NCI-H2171 treated with DMSO at 0.1 percent for 48 hours (cell line): ENCODE measurements at regions not wholly inside any gene's neighbourhood (a gene's known extent, or its start where the extent isn't known, plus 50 kb on each side); places are given as distances from the start of the nearest gene placed in this dataset.

Experiments
- DNase-seq: peaks from one replicate; lab custom pipeline; 2025; lab: John Stamatoyannopoulos, UW

DNA sequence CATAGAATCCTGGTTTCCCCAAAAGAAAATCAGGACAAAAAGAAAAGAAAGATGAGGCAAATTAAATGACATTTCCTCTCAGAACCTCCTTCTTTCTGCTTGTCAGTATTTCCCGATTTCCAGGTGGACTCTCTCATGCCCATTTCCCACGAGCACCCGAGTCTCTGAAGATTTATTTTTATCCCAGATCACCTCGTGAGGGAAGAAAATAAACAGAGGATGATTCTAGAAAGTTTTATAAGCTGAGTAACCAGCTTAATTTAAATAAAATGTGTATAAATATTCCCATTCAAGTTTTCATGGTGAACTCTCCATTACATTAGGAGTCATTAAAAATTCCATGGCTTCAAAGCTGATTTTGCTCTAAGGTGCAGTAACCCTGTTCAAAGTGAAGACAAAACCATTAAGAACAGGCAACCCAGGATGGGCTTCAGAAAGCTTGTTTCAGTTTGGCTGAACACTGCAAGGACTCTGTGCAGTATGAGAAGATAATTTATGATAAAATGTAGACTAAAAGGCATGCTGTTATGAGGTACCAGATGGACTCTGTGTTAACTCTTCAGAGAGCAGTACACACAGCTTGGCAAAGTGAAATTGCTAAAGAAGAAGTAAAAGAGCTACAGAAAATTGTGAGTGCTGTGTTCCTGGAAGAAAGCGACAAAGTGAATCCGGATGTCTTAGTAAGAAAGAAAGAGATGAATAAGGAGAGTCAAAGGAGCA lies 521.3 kb upstream of the LRRN3 start:
- no peak for DNase-seq

DNA sequence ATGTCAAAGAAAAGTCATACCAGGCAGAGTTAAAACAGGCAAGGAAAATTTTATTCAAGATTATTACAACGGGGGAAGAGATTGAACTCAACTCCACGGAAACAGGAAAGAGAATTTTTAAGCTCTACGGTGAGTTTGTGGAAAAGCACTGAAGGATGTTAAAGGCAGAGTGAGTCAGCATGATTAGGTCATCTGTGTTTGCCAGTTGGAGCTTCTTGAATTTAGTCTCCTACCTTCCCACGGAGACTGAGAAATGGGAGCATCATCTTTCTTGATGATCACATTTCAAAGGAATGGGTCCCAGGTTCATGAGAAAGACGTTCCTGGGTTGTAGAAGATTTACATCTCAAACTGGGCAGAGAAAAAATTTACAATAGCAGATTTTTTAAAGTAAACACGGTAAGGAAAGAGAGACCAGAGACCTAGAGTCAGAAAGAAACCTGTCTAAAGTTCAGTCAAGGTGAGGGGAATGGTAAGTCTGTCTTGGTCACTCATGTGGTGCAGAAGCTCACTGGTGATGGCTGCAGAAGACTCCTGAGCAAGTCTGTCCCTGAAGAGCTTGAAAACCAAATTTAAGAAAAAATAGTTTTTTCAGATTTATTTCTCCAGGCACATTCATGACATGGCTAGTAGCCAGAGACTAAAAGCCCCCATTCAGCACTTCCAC lies 516.9 kb upstream of the LRRN3 start:
- DNase-seq: no peak

DNA sequence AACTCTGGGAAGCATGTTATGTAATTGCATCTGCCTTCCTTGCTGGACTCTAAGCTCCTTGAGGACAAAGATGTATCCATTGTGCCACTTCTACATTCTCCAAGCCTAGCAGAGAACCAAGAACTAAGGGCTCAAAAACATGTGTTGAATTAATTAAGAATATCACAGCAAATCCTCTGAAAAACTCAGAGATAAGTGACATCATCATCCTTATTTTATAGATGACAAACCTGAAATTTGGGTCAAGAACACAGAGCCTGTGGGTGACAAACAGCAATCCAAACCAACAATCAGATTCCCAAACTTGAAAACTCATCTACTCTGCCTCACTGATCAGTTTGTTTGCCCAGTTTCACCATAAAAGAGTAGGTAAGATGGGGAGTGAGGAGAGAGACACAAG lies 503.6 kb upstream of the LRRN3 start:
- DNase-seq: no peak

DNA sequence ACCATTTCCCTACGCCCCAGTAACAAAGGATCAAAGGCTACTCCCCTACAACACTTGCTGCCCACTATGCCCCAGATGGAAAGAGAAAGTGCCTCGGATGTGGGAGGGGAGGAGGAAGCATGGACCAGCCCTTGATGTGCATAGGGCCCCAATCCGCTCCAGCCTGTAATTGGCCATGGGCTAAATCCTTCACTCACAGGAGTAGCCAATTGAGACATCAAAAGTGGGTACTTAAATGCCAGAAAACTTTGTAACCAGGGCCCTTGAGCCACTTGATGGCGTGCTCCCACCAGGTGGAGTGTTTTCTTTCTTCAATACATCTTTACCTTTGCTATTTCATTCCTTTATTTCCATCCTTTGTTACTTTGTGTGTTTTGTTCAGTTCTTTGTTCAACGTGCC lies 500.5 kb upstream of the LRRN3 start:
- DNase-seq: no peak

DNA sequence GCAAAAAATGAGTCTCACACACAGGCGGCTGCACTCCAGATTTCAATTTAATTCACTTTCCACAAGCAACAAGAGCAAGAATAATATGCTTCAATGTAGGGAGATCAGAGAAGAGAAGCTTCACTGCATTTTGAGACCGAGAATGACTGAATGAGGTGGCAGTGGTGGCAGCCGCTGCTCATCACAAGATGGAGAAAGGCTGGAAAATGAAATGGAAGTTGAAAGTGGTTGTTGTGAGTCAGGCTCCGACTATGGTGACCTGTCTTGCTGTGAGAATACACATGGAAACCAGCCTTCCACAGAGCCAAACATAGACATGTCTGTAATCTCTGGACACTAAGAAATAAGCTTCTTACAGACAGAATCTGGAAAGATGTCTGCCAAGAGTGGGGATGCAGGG lies 499.6 kb upstream of the LRRN3 start:
- no peak for DNase-seq

DNA sequence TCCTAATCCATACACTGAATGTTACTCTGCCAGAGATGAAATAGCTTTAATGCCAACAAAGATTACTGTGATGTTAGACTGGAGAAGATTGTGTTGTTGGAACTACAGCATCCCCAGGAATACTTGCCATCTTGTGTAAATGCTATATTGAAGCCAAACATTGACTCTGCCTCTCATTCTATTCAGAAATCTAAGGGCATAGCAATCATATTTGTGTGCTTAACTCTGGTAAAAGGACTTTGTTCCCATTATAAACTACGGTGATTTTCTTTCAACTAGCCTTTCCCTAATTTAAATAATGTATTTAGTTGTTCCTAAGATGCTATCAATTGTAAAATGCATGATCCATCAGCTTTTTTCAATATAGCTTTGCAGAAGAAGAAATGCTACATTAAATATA lies 498.4 kb upstream of the LRRN3 start:
- no peak for DNase-seq

DNA sequence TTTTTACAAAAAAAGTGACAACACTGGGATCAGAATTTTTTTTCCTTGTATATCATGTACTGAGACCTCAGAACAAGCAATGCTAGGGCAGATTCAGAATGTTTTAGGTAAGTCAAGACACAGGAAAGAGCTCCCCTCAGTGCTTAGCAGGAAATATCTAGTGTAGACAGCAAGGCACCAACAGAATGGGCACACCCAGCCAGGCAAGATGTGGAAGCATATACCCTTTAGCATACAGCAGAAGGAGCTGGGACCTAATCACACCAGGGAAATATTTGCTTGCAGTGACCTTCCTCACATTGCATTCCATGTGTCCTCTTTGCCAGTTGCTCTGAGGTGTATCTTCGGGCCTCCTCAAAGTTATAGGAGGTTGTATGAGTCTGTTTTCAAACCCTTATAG lies 497.6 kb upstream of the LRRN3 start:
- DNase-seq: no peak

DNA sequence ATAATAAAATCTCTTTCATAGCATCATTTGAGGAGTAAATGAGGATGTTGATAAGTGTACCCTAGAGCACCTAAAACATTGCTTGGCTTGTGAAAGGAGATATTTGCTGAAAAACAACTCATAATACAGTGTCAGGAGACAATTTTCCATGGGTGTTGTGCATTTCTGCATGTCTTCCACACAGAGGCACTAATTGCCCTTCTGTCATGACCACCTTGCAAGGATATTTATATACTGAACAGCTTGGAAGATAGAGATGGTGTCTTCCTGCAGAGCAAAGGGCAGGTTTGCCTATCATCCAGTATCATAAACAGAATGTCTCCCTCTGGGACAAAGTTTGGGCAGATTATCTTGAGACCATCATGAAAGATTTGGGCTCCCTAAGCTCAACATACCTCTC lies 495.2 kb upstream of the LRRN3 start:
- DNase-seq: peak; percentile 68

DNA sequence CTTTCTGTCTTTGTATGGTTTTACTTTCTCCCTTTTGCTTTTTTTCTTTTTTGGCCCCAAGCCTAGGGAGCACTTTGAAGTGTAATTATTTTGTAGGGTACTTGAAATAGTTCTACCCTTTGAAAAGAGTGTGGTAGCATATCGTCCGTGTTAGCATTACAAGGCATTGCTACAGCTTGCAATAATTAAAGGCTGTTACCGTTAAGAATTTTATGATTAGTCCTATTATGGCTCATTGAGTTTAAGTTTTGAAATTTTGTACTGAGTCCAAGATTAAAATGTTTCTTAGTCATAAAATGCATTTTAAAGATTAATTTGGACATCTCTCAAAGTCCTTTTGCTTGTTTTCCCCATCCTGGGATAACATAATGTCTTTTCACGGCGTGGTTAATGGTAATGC lies 490.0 kb upstream of the LRRN3 start:
- DNase-seq: peak; percentile 37

DNA sequence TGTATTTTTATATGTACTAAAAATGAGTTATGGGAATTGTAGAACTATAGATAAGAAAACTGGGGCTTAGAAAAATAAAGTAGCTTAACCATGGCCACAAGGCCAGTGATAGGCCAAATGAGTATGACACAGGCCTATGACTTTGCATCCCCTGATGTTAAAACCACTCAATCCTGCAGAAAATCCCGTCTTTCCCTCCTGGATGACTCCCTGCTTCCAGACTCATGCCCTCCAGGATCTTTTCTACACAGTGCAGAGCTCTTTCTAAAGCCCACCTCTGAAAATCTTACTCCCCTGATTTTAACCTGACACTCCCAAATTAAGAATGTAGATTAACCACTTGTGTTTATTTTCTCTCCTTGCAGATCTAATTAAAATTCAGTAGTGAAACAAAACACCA lies 489.2 kb upstream of the LRRN3 start:
- DNase-seq: no peak

DNA sequence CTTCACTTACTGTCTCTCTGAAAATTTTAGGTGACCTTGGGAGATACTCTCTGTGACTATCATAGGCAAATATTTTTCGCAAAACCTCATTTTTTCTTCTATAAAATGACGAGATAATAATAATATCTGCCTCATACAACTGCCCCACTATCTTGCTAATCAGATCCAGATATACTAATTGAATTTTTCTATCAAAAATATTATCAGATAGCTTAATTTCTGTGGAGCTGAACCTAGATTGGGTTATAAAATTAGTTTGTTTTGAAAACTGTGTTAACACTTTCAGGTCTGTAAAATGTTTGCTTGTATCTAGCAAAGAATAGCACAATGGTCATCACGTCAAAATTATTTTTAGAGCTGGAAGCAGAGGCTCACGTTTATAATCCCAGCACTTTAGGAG lies 486.7 kb upstream of the LRRN3 start:
- DNase-seq: no peak

DNA sequence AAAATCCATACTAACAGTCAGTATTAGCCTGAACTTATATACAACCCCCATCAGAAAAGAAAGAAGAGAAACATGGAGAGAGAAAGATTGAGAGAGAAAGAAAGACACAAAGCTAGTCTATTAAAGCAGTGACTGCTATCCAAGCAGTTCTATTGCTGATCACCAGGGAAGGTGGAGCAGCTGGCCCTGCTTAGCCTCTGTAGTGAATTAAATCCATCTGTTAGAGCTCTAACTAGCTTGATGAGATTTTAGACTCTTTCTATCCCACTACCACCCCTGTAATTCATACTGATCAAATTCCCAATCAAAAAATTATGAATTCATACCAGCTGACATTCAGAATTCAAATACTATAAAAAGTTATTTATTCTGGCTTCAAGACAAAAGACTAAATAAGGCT lies 486.0 kb upstream of the LRRN3 start:
- peak; percentile 71 for DNase-seq

DNA sequence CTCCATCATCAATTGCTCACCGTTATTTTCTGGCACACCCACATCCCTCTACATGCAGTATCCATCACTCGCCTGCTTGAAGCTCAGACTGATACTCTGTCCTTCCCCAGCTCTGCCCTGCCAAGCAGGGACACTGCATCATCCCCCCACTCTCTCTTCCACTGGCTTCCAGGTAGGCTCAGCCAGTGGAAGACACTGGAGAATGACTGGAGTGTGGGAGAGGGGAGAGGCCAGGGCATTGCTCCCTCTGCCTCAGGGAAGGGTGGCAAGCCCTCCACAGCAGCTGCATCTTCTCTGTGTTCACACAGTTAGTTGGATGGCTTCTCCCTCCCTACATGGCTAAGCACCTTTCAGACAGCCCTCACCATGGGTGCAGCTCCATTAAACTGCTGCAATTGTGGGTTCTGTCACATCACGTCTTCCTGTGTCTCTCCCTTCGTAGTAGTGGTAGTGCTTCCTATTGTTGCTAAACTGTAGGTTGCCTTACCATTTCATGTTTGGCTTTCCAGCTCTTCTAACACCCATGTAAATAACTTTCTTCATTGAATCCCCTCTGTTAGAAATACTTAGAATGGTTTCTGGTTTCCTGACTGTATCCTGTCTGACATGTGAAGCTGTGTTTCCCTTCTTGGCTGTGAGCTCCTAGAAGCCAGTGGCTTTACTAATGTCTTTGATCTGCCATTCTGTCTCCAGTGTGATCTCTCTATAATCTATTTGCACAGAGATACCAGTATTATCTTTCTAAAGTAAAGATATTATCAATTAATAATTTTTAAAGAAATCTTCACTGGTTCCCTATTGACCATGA lies 483.7 kb upstream of the LRRN3 start:
- DNase-seq: no peak

DNA sequence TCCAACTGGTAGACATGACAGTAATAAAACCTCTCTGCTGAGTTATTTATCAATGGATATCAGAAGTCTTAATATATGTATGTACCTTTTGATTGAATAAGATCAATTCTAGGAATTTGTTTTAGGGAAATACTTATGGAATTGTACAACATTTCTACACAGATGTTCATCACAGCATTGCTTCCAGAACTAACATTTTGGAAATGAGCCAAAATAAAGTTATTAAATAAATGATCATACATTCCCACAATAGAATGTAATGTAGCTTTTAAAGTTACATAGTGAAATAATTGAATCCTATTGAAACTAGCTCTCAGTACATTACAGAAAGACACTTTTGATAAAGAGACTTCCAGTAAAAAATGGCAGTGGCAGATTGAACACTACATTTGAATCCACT lies 481.6 kb upstream of the LRRN3 start:
- no peak for DNase-seq

DNA sequence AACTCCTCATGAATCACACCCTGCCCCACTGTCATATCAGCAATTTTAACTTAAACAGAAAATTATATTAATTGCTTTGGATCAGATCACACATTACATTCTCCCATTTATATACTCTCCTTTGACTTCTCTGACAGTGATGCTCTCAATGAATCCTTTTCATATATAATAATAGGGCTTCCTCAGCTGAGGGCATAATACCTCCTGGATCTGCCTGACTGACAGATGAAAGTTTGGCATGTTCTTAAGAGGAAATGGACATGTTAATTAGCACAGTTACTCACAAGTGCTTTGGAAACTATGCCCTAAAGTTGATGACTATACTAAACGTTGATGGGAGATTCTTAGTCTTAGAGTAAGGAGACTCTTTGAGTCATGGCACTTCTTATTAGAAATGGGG lies 478.2 kb upstream of the LRRN3 start:
- DNase-seq: no peak
